ENCODE measurements at regions not wholly inside any gene's neighbourhood (a gene's known extent, or its start where the extent isn't known, plus 50 kb on each side); places are given as distances from the start of the nearest gene placed in this dataset.
"Not testable (repeated sequence)": the region's sequence is repeated elsewhere in the genome, so short reads cannot be mapped to it uniquely, and the experiment has no call there.

- no peak for TF ChIP-seq CTCF (IDR thresholded peaks at IDR 0.05; ENCODE audit: insufficient read depth, low read depth, low read length)
- DNase-seq (ENCODE audit: low read depth), result no peak
- H3K4me3 ChIP-seq (ENCODE audit: low read depth, low read length), result no peak overlapping the region
Observed at GRCh38 chr6:27800731-27801373, 111.3 kb downstream of the OR2B2 start.

DNA sequence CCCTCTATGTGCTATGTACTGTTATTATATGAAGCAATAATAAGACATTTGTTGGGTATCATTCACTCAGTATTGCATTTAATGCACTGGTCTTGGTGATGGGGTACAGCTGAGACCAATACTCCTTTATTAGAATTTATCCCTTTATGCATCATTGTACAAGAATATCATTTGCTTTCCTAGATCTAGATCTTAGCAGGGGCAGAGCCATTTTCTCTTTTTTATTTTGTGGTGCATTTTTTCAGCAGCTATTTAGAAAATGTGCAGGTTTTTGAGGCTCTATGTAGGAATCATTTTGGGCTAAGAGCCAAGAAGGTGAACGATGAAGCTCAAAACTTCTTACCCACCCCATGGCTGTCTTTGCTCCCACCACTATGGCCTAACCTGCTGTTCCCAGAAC lies 114.2 kb downstream of the OR2B2 start:
- DNase-seq (ENCODE audit: low read depth), result no peak
- H3K4me3 ChIP-seq (ENCODE audit: low read depth, low read length), result no peak overlapping the region
- no peak for TF ChIP-seq CTCF (IDR thresholded peaks at IDR 0.05; ENCODE audit: insufficient read depth, low read depth, low read length)

GRCh38 chr6:27796736-27797481 lies 115.3 kb downstream of the OR2B2 start:
- H3K4me3 ChIP-seq (ENCODE audit: low read depth, low read length); DNase-seq (ENCODE audit: low read depth): not testable (repeated sequence)

GRCh38 chr6:27795697-27796494 lies 116.3 kb downstream of the OR2B2 start:
- no peak overlapping the region for H3K4me3 ChIP-seq (ENCODE audit: low read depth, low read length)
- DNase-seq (ENCODE audit: low read depth), result peak; percentile 95
- TF ChIP-seq CTCF (IDR thresholded peaks at IDR 0.05; ENCODE audit: insufficient read depth, low read depth, low read length), result peak; percentile 83

GRCh38 chr6:27791182-27791943 lies 120.8 kb downstream of the OR2B2 start:
- DNase-seq (ENCODE audit: low read depth), result peak; percentile 78
- peak overlapping the region; percentile 66 for H3K4me3 ChIP-seq (ENCODE audit: low read depth, low read length)
- no peak for TF ChIP-seq CTCF (IDR thresholded peaks at IDR 0.05; ENCODE audit: insufficient read depth, low read depth, low read length)

- H3K4me3 ChIP-seq (ENCODE audit: low read depth, low read length); DNase-seq (ENCODE audit: low read depth): not testable (repeated sequence)
Observed at GRCh38 chr6:27788376-27788775, 123.8 kb downstream of the OR2B2 start.

- H3K4me3 ChIP-seq (ENCODE audit: low read depth, low read length), result no peak overlapping the region
- no peak for TF ChIP-seq CTCF (IDR thresholded peaks at IDR 0.05; ENCODE audit: insufficient read depth, low read depth, low read length)
- no peak for DNase-seq (ENCODE audit: low read depth)
Observed at GRCh38 chr6:27786048-27786447, 126.1 kb downstream of the OR2B2 start.

Measured in fibroblast of villous mesenchyme (primary cell).